ENCODE measurements at regions not wholly inside any gene's neighbourhood (a gene's known extent, or its start where the extent isn't known, plus 50 kb on each side); places are given as distances from the start of the nearest gene placed in this dataset.

DNA sequence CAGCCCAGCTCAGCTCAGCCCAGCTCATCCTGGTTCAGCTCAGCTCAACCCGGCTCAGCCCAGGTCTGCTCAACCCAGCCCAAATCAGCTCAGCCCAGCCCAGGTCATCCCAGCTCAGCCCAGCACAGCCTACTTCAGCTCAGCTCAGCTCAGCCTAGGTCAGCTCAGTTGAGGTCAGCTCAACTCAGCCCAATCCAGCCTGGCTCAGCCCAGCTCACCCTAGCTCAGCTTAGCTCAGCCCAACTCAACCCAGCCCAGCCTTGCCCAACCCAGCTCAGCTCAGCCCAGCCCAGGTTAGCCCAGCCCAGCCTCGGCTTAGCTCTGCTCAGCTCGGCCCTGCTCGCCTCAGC lies 332.3 kb downstream of the TMEM121 start:
- TF ChIP-seq, protein P1, sequence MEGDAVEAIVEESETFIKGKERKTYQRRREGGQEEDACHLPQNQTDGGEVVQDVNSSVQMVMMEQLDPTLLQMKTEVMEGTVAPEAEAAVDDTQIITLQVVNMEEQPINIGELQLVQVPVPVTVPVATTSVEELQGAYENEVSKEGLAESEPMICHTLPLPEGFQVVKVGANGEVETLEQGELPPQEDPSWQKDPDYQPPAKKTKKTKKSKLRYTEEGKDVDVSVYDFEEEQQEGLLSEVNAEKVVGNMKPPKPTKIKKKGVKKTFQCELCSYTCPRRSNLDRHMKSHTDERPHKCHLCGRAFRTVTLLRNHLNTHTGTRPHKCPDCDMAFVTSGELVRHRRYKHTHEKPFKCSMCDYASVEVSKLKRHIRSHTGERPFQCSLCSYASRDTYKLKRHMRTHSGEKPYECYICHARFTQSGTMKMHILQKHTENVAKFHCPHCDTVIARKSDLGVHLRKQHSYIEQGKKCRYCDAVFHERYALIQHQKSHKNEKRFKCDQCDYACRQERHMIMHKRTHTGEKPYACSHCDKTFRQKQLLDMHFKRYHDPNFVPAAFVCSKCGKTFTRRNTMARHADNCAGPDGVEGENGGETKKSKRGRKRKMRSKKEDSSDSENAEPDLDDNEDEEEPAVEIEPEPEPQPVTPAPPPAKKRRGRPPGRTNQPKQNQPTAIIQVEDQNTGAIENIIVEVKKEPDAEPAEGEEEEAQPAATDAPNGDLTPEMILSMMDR (conservative IDR thresholded peaks at IDR 0.05; ENCODE audit: low read depth, low read length) = no peak
- no peak for TF ChIP-seq EZH2 (IDR thresholded peaks at IDR 0.05; ENCODE audit: borderline replicate concordance, low read depth, low read length, poor library complexity, severe bottlenecking)
